IPS-NIHi7 (cell line): ENCODE measurements at regions not wholly inside any gene's neighbourhood (a gene's known extent, or its start where the extent isn't known, plus 50 kb on each side); places are given as distances from the start of the nearest gene placed in this dataset.
A peak's percentile ranks its signal among the peaks of the same experiment; 100 is the strongest.
"Not testable (repeated sequence)": the region's sequence is repeated elsewhere in the genome, so short reads cannot be mapped to it uniquely, and the experiment has no call there.

Source experiments
- DNase-seq: peaks from one replicate; pipeline ENCODE4 v3.0.0; 2012; ENCODE audit warnings: mixed read lengths; ENCODE audit errors: extremely low spot score

GRCh38 chr10:28896791-28897409, 219.6 kb downstream of the BAMBI start:
- DNase-seq: not testable (repeated sequence)

DNA sequence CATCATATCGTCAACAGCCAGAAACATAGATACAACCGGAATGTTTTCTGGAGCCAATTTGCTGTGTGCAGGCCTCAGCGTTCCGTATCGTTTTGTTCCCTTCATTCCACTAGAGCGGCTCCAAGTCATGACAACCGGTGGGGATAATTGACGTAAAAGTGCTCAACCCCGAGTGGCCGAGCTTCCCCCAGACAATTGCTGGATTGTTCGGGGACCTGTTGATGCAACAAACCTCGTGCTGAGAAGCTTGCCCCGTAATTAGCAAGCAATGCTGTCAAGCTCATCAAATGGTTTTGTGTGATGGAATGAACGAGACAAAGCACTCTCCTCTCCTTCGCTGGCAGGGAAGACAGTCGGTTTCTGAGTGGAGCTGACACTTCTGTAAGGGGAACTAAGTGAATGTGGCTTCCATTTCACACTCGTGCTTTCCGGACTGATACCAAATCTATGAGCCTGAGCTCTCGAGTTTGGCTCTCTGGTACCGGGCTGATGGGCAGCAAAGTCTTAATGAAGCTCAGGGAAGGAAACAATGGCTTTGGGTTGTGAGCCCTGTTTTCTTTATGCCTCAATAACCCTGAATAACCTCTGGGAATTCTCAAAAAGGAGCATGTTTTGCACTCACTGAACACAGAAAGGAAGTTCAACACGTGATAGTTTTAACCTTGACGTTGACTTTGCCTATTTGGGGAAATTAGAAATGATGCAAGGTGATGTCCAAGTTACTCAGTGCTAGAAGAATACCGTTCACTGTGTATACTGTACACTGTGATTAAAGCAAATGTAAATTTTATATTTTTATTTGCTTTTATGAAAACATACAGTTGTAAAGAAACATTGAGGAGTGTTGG, 220.5 kb downstream of the BAMBI start:
- DNase-seq: no peak

DNA sequence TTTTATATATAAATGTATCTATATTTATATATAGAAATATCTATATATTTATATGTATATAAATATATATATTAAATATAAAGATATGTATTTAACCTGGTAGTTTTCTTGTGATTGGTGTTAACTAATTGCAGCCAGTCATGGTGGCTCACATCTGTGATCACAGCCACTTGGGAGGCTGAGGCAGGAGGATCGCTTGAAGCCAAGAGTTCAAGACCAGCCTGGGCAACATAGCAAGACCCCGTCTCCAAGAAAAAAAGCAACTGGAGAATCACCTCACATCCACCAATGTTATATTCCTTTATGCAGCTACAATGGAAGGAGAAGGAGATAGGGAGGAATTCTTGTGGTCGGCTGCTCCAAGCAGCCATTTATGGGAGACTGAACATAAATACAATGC, 224.9 kb downstream of the BAMBI start:
- no peak for DNase-seq

DNA sequence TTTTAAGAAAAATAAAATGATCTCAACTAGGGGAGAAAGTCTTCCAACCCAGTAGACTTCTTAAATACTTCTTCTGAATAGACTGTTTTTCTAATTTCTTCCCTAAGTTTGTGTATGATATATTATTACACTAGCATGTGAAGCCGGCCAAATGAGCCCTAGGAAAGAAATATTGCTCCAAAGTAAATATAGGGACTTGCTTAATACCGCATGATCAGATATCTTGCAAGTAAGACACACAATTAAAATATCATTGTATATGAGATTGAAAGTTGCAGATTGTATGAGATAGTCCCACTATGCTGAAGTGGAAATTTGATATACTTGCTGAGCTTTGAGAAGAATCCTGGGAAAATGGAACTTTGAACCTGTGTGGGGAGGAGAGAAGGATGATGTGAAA, 225.7 kb downstream of the BAMBI start:
- no peak for DNase-seq

GRCh38 chr10:28903736-28904135, 226.4 kb downstream of the BAMBI start:
- no peak for DNase-seq

DNA sequence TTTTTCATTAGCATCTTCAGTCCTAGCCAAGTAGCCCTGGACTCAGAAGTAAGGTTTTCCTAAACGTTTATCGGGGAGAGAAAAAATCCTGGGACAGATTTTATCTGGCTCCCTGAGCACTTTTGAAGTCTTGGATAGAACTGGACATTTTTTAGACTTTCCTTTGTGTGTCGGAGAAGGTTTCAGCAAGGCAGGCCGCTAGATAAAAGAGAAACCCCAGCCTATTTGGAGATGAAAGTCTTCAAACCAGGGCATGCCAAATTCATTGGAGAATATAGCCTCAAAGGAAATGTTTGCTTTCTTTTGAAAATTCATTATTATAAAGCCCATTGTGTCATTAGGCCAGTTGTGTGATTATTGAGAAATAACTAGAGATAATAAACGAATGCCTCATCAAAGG, 228.1 kb downstream of the BAMBI start:
- no peak for DNase-seq

GRCh38 chr10:28906011-28906411, 228.7 kb downstream of the BAMBI start:
- DNase-seq: no peak

DNA sequence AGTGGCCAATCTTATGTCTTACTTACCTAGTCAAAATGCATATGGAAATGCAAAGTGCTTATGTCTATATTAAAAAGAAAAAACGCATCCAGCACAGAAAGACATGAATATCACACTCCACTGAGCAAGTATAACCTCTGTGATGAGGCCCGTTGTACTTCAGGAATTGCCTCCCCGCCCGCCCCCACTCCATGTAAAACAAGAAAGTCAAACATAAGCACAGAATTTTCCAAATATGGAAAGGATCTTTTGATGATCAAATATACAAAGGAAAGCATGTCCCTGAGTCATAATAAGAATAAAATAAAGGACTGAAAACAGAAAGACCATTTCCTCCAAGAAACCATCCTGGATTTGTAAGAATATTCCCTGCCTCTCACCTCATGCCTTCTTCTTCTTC, 229.1 kb downstream of the BAMBI start:
- no peak for DNase-seq

DNA sequence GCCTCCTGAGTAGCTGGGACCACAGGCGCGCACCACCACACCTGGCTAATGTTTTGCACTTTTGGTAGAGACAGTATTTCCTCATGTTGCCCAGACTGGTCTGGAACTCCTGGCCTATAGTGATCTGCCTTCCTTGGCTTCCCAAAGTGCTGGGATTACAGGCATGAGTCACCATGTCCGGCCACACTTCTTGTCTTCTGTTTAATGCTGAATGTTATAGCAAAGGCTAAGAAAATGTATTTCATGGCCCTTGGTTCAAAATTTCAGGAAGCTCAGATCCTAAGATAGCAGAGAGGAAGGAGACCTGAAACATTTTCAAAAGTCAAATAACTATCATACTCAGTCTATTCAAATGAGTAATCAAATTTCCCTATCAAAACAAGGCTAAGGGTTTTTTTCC, 229.6 kb downstream of the BAMBI start:
- DNase-seq: no peak

DNA sequence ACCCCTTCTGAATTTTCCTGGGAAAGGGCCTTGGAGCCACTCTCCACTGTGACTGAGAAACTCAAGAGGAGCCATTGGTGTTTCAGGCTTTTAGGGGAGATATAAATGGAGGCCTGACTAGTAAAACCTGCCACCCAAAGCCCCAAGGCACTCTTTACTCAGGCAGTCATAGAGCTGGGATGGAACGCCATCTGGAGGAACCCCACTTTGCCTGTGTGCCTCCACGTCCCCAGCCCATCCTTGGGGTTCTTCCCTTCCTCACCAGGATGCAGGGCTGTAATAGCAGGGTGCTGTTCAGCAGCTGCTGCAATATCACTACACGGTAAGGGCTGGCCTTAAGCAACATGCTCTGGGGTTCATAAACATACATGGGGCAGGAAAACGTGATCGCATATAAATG, 232.6 kb downstream of the BAMBI start:
- no peak for DNase-seq

- no peak for DNase-seq
These were observed 233.6 kb downstream of the BAMBI start for GRCh38 chr10:28910956-28911355.

GRCh38 chr10:28911511-28911910, 234.2 kb downstream of the BAMBI start:
- not testable (repeated sequence) for DNase-seq

GRCh38 chr10:28912017-28912783, 234.9 kb downstream of the BAMBI start:
- DNase-seq: no peak

DNA sequence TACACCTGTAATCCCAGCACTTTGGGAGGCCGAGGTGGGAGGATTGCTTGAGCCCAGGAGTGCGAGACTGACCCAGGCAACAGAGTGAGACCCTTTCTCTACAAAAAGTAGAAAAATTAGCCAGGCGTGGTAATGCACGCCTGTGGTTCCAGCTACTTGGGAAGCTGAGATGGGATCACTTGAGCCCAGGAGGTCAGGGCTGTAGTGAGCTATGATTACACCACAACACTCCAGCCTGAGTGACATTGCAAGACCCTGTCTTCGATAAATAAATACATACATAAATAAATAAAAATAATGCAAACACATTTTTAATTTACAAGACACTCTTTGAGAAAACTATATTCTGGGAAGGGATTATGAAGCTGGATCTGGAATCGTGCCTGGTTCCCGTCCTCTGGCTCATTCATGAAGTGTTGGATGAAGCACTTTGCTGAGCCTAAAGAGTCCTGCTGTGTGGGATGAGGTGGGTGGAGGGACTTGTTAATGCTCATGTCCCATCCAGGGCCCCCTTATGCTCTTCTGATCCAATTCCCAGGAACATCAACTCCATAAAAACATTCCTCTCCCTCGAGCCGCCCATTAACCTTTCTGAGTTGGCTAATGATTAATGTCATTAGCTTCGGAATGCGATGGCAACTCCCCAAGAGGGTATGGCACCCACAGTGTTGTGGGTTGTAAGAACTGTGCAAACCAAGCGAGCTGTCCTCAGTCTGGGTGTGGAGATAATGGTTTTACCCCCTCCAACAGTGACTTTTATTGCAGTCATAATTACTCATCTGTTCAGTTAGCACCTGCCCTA, 236.3 kb downstream of the BAMBI start:
- DNase-seq: no peak

DNA sequence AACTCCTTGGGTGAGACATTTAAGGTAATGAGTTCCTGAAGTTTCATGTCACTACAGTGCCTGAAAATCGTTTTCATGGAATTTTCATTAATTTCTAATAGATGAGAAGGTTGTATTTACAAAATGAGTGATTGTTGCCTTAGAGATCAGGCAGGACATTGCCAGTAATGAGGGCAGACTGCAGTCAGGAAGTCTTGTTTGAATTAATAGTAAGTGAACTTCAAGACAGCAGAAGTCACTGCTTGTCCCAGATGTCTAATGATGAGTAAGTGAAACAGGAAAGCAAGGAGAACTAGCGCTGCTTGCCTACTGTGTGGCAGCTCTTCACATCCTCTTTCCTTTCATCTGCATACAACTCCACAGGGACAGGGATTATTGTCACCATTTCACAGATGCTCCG, 237.4 kb downstream of the BAMBI start:
- no peak for DNase-seq

DNA sequence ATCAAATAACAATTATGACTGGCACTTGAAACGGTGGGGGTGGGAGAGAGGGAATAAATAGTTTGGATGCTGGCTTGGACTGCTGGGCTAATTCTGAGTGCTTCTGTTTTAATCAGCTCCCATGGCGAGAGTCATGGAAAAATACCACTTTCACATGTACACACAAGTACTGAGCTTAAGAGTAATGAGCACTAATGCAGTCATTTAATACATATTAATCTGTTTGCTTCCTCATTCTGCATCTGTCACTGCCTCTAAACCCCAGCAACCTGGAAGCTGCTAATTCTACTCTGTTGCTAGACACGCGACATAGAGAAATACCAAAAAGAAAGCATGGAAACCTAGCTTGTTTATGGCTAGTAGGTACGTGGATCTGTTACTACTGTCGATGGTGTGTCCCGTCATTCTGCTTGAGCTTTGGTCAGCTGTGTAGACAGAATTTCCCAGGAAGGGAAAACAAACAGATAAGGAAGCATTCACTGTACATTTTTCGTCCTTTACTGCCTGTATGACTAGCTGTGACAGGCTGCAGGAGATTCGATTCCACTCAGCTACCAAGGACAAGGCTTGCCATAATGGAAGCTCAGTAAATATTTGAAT, 238.8 kb downstream of the BAMBI start:
- DNase-seq: no peak

GRCh38 chr10:28920091-28920490, 242.8 kb downstream of the BAMBI start:
- DNase-seq: no peak

- peak; percentile 43 for DNase-seq
These were observed 244.8 kb downstream of the BAMBI start for GRCh38 chr10:28922127-28922526.

GRCh38 chr10:28922861-28923260, 245.5 kb downstream of the BAMBI start:
- DNase-seq: no peak

DNA sequence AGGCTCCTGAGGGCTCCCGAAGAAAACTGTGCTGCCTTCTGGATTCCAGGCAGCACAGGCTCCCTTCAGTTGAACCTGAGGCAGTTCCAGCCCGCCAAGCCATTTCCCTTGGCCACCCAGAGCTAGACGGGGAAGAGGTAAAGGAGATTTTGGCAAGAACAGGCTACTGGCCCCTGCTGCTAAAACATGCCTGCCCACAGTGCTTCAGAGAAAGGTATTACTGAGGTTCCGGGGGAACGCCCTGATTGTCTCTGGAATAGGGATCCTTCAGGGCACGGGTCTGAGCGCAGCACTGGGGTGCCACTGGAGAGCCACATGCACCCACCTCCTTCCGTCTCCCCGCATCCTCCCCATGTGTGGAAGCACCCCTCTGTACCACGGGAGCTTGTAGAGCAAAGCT, 247.4 kb downstream of the BAMBI start:
- no peak for DNase-seq

DNA sequence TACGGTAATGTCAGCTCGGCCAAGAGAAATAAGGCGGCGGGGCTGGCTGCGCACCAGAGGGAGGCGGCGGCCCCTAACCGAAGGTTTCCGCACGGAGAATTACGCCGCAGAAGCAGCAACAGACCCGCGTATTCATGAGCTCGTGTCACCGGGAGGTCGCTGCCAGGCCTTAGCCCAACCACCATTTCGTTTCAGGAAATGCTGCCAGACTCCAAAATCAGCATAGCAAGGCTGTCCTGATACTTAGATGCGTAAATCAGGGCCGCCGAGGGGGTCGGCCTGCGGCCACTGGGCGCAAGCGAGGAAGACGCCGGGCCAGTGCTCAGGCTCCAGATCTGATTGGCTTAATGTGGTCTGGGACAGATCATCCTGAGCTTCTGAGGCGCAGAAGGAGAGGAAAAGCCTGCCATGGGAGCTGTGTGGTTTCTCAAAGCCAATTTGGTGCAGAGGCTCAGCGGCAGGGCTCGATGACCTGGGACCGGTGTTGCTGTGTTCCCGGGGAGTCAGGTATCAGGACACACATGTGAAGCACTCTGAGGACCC, 247.9 kb downstream of the BAMBI start:
- DNase-seq: no peak
